Mesenchymal stem cell (in vitro differentiated cells and primary cell): ENCODE measurements at regions not wholly inside any gene's neighbourhood (a gene's known extent, or its start where the extent isn't known, plus 50 kb on each side); places are given as distances from the start of the nearest gene placed in this dataset.

Experiments used
- DNase-seq: peaks from one replicate; pipeline ENCODE4 v3.0.0-alpha.2; 2013
- H2AFZ ChIP-seq: one replicate; pipeline ENCODE4 v1.6.1; 2013; ENCODE audit warnings: low read depth, mild to moderate bottlenecking, control low read depth, inconsistent platforms, low read length, moderate library complexity
- H2AK5ac ChIP-seq: 2 replicates; pipeline ENCODE4 v1.6.1; 2013; ENCODE audit warnings: low read length, moderate library complexity, mild to moderate bottlenecking, inconsistent platforms; ENCODE audit not compliant: severe bottlenecking
- H2BK120ac ChIP-seq: one replicate; pipeline ENCODE4 v1.6.1; 2013; ENCODE audit warnings: low read depth, mild to moderate bottlenecking, inconsistent platforms, low read length, moderate library complexity
- H2BK12ac ChIP-seq, 2 experiments: one replicate each; pipeline ENCODE4 v1.6.1; 2013; ENCODE audit warnings: inconsistent platforms in 2 of 2, low read length in 2 of 2, mild to moderate bottlenecking in 2 of 2, moderate library complexity in 2 of 2, control low read depth in 1 of 2
- H2BK15ac ChIP-seq: one replicate; pipeline ENCODE4 v1.6.1; 2013; ENCODE audit warnings: mild to moderate bottlenecking, low read depth, inconsistent platforms; ENCODE audit not compliant: poor library complexity, severe bottlenecking
- H2BK5ac ChIP-seq: 2 replicates; pipeline ENCODE4 v1.6.1; 2013; ENCODE audit warnings: low read depth, mild to moderate bottlenecking, low read length, control low read depth, inconsistent platforms; ENCODE audit not compliant: poor library complexity, severe bottlenecking
- H3K14ac ChIP-seq, 2 experiments: one replicate each; pipeline ENCODE4 v1.6.1; 2013; ENCODE audit warnings: inconsistent platforms in 2 of 2, low read length in 2 of 2, control low read depth in 1 of 2, mild to moderate bottlenecking in 1 of 2, moderate library complexity in 1 of 2
- H3K18ac ChIP-seq, 2 experiments: one replicate each; pipeline ENCODE4 v1.6.1; 2013; ENCODE audit warnings: inconsistent platforms in 2 of 2, low read length in 2 of 2, control low read depth in 1 of 2, low read depth in 1 of 2, mild to moderate bottlenecking in 1 of 2
- H3K23ac ChIP-seq, 2 experiments: one replicate each; pipeline ENCODE4 v1.6.1; 2013; ENCODE audit warnings: inconsistent platforms in 2 of 2, low read length in 2 of 2, mild to moderate bottlenecking in 2 of 2, moderate library complexity in 2 of 2, control low read depth in 1 of 2
- H3K27ac ChIP-seq: 2 replicates; pipeline ENCODE4 v1.5.1; 2013; ENCODE audit warnings: mild to moderate bottlenecking, moderate library complexity, low read length, control low read depth, inconsistent platforms; ENCODE audit not compliant: poor library complexity, severe bottlenecking
- H3K27me3 ChIP-seq, 2 experiments: 2 replicates each; pipeline versions ENCODE4 v1.6.1 to v1.7.0; 2013; ENCODE audit warnings: low read length in 2 of 2, mild to moderate bottlenecking in 2 of 2, moderate library complexity in 2 of 2, control low read depth in 1 of 2, inconsistent platforms in 1 of 2; ENCODE audit not compliant: control insufficient read depth in 1 of 2, insufficient read depth in 1 of 2
- H3K36me3 ChIP-seq, 2 experiments: 2 replicates each; pipeline versions ENCODE4 v1.6.1 to v1.7.0; 2013; ENCODE audit warnings: low read length in 2 of 2, control low read depth in 1 of 2, inconsistent platforms in 1 of 2, low read depth in 1 of 2, mild to moderate bottlenecking in 1 of 2; ENCODE audit not compliant: insufficient read depth in 2 of 2, control insufficient read depth in 1 of 2
- H3K4ac ChIP-seq, 2 experiments: one replicate each; pipeline ENCODE4 v1.6.1; 2013; ENCODE audit warnings: inconsistent platforms in 2 of 2, low read length in 2 of 2, mild to moderate bottlenecking in 2 of 2, moderate library complexity in 2 of 2, control low read depth in 1 of 2, low read depth in 1 of 2
- H3K4me1 ChIP-seq: 2 replicates; pipeline ENCODE4 v1.6.1; 2013; ENCODE audit warnings: low read depth, low read length, control low read depth; ENCODE audit not compliant: control insufficient read depth, insufficient read depth
- H3K4me2 ChIP-seq: 2 replicates; pipeline ENCODE4 v1.6.1; 2013; ENCODE audit warnings: low read length, mild to moderate bottlenecking, inconsistent platforms; ENCODE audit not compliant: poor library complexity, severe bottlenecking
- H3K4me3 ChIP-seq, 2 experiments: 2 replicates each; pipeline versions ENCODE4 v1.5.1 to v1.7.0; 2013; ENCODE audit warnings: low read length in 2 of 2, mild to moderate bottlenecking in 2 of 2, control low read depth in 1 of 2, low read depth in 1 of 2; ENCODE audit not compliant: insufficient read depth in 1 of 2
- H3K79me1 ChIP-seq: replicated peaks from 2 replicates; pipeline ENCODE4 v1.6.1; 2013; ENCODE audit warnings: mild to moderate bottlenecking, control low read depth, low read length, inconsistent platforms; ENCODE audit not compliant: poor library complexity, severe bottlenecking
- H3K9ac ChIP-seq: 2 replicates; pipeline ENCODE4 v1.7.0; 2013; ENCODE audit warnings: mild to moderate bottlenecking, low read length, moderate library complexity
- H3K9me3 ChIP-seq: 2 replicates; pipeline ENCODE4 v1.7.0; 2013; ENCODE audit warnings: mild to moderate bottlenecking, low read length; ENCODE audit not compliant: control insufficient read depth
- H4K8ac ChIP-seq: one replicate; pipeline ENCODE4 v1.6.1; 2013; ENCODE audit warnings: inconsistent platforms, mild to moderate bottlenecking, low read length, moderate library complexity
- H4K91ac ChIP-seq: one replicate; pipeline ENCODE4 v1.6.1; 2013; ENCODE audit warnings: mild to moderate bottlenecking, low read length, inconsistent platforms
- WGBS: methylation state at CpG from one replicate; pipeline ENCODE4 v1.1.7; 2013; ENCODE audit warnings: mixed read lengths; 5-methylcytosine and 5-hydroxymethylcytosine counted together

- Histone ChIP-seq H4K91ac (no peak overlapping the region), H3K27me3 (no peaks in the 10 kb centered on the region), H2BK120ac (no peak overlapping the region), H3K4me2 (no peak overlapping the region), H3K4me1 (no peaks in the 10 kb centered on the region), H3K36me3 (no peaks in the 10 kb centered on the region), H3K18ac (no peak overlapping the region), H4K8ac (no peak overlapping the region), H3K14ac (no peak overlapping the region), H2BK5ac (no peak overlapping the region), H3K4ac (no peak overlapping the region), H3K4me3 (no peak overlapping the region), H2BK12ac (no peak overlapping the region), H2BK15ac (no peak overlapping the region), H3K23ac (no peak overlapping the region), H2AFZ (no peak overlapping the region), H3K9ac (no peak overlapping the region), H3K79me1 (no peaks in the 10 kb centered on the region), H3K9me3 (peaks cover 23% of the 10 kb centered on the region), H3K27ac (no peak overlapping the region), H2AK5ac (no peak overlapping the region)
- 90% methylated on average over 24 of the region's 28 CpGs for WGBS
- DNase-seq, result no peak
Observed at GRCh38 chr7:153413540-153414287, 638.5 kb upstream of the DPP6 start.

- no peak overlapping the region for H3K14ac ChIP-seq
- DNase-seq, result no peak
Observed at GRCh38 chr7:153414288-153414629, 637.9 kb upstream of the DPP6 start.

GRCh38 chr7:153415632-153416031 is 636.6 kb upstream of the DPP6 start:
- 72% methylated on average over 5 of the region's 6 CpGs for WGBS
- Histone ChIP-seq H2BK120ac (no peak overlapping the region), H2BK12ac (no peak overlapping the region), H3K4ac (no peak overlapping the region), H3K9ac (no peak overlapping the region), H2BK5ac (no peak overlapping the region), H4K91ac (no peak overlapping the region), H3K79me1 (no peaks in the 10 kb centered on the region), H3K36me3 (no peaks in the 10 kb centered on the region), H2BK15ac (no peak overlapping the region), H3K27ac (no peak overlapping the region), H3K23ac (no peak overlapping the region), H3K27me3 (no peaks in the 10 kb centered on the region), H3K14ac (no peak overlapping the region), H3K18ac (no peak overlapping the region), H4K8ac (no peak overlapping the region), H2AK5ac (no peak overlapping the region), H2AFZ (no peak overlapping the region), H3K4me2 (no peak overlapping the region), H3K4me3 (no peak overlapping the region), H3K4me1 (no peaks in the 10 kb centered on the region), H3K9me3 (peaks cover 28% of the 10 kb centered on the region)
- DNase-seq, result no peak

More at GRCh38 chr7:153414288-153414629, 637.9 kb upstream of the DPP6 start:
- H3K9me3 ChIP-seq, result peaks cover 26% of the 10 kb centered on the region
- H3K9ac ChIP-seq, result no peak overlapping the region
- no peaks in the 10 kb centered on the region for H3K79me1 ChIP-seq
- no peaks in the 10 kb centered on the region for H3K4me1 ChIP-seq
- no peak overlapping the region for H3K18ac ChIP-seq
- H4K91ac ChIP-seq, result no peak overlapping the region
- H2AK5ac ChIP-seq, result no peak overlapping the region
- no peak overlapping the region for H3K4me3 ChIP-seq
- H3K36me3 ChIP-seq, result no peaks in the 10 kb centered on the region
- H2BK12ac ChIP-seq, result no peak overlapping the region
- H3K4me2 ChIP-seq, result no peak overlapping the region
- no peak overlapping the region for H2BK120ac ChIP-seq
- no peaks in the 10 kb centered on the region for H3K27me3 ChIP-seq
- H3K27ac ChIP-seq, result no peak overlapping the region
- no peak overlapping the region for H3K4ac ChIP-seq
- H2AFZ ChIP-seq, result no peak overlapping the region
- no peak overlapping the region for H3K23ac ChIP-seq
- H2BK5ac ChIP-seq, result no peak overlapping the region
- no peak overlapping the region for H2BK15ac ChIP-seq
- no peak overlapping the region for H4K8ac ChIP-seq

- H3K9me3 ChIP-seq, result peaks cover 31% of the 10 kb centered on the region
- DNase-seq, result no peak
- H4K8ac ChIP-seq, result no peak overlapping the region
- no peak overlapping the region for H3K9ac ChIP-seq
- no peak overlapping the region for H3K4me3 ChIP-seq
- no peaks in the 10 kb centered on the region for H3K27me3 ChIP-seq
- H3K4me2 ChIP-seq, result no peak overlapping the region
- 66% methylated on average over 7 of the region's 9 CpGs for whole genome bisulfite sequencing
- H2AK5ac ChIP-seq, result no peak overlapping the region
- H3K18ac ChIP-seq, result no peak overlapping the region
- H2BK120ac ChIP-seq, result no peak overlapping the region
- H4K91ac ChIP-seq, result no peak overlapping the region
- H2AFZ ChIP-seq, result no peak overlapping the region
- no peak overlapping the region for H3K27ac ChIP-seq
- no peaks in the 10 kb centered on the region for H3K79me1 ChIP-seq
- H3K36me3 ChIP-seq, result no peaks in the 10 kb centered on the region
- H3K4me1 ChIP-seq, result no peaks in the 10 kb centered on the region
- H2BK15ac ChIP-seq, result no peak overlapping the region
- H2BK12ac ChIP-seq, result no peak overlapping the region
- no peak overlapping the region for H3K4ac ChIP-seq
- no peak overlapping the region for H3K14ac ChIP-seq
- H2BK5ac ChIP-seq, result no peak overlapping the region
- H3K23ac ChIP-seq, result no peak overlapping the region
Observed at GRCh38 chr7:153422291-153423209, 629.6 kb upstream of the DPP6 start.
